CD4-positive, alpha-beta T cell (primary cell): ENCODE measurements at regions not wholly inside any gene's neighbourhood (a gene's known extent, or its start where the extent isn't known, plus 50 kb on each side); places are given as distances from the start of the nearest gene placed in this dataset.
"Not testable (repeated sequence)": the region's sequence is repeated elsewhere in the genome, so short reads cannot be mapped to it uniquely, and the experiment has no call there.

Experiments used
- ATAC-seq: fragments of 200-7000 bp; cut with Tn5 transposase; one replicate; pipeline ENCODE4 v1.10.0; 2022; ENCODE audit warnings: mild to moderate bottlenecking; ENCODE audit not compliant: poor library complexity
- CTCF ChIA-PET: fragments of 350-600 bp; sonication (Branson Sonifier 250); formaldehyde crosslinking; loops from one replicate; lab custom pipeline; 2021; ENCODE audit warnings: antibody characterized with exemption, inconsistent platforms; lab: Charles Lee
- POLR2A ChIA-PET: fragments of 350-600 bp; sonication (Branson Sonifier 250); formaldehyde crosslinking; loops from one replicate; lab custom pipeline; 2021; ENCODE audit warnings: antibody characterized with exemption, inconsistent platforms; lab: Charles Lee
- DNase-seq, 14 experiments: peaks; one replicate each; pipeline ENCODE4 v3.0.0-alpha.2; 2013 to 2020; ENCODE audit warnings: mixed read lengths in 2 of 14
- H3K27ac ChIP-seq, 2 donors: one replicate each; pipeline versions ENCODE4 v1.5.1 to v1.7.0; 2013; ENCODE audit warnings: low read length in 2 of 2, low read depth in 1 of 2, mild to moderate bottlenecking in 1 of 2
- H3K27me3 ChIP-seq, 2 experiments: 1 replicate in 1 of 2; 2 replicates in 1 of 2; pipeline versions ENCODE4 v1.6.1 to v1.7.0; 2013; ENCODE audit warnings: low read length in 2 of 2, control low read depth in 1 of 2, mild to moderate bottlenecking in 1 of 2, moderate library complexity in 1 of 2; ENCODE audit not compliant: insufficient read depth in 2 of 2, control insufficient read depth in 1 of 2
- H3K36me3 ChIP-seq: one replicate; pipeline ENCODE4 v1.6.1; 2013; ENCODE audit warnings: low read length, control low read depth; ENCODE audit not compliant: insufficient read depth
- H3K4me1 ChIP-seq: one replicate; pipeline ENCODE4 v1.6.1; 2013; ENCODE audit warnings: low read length, control low read depth; ENCODE audit not compliant: insufficient read depth
- H3K4me3 ChIP-seq: one replicate; pipeline ENCODE4 v1.5.1; 2013; ENCODE audit warnings: mild to moderate bottlenecking, low read length, moderate library complexity
- H3K9me3 ChIP-seq, 2 experiments: 1 replicate in 1 of 2; 2 replicates in 1 of 2; pipeline versions ENCODE4 v1.6.1 to v1.7.0; 2013; ENCODE audit warnings: low read length in 2 of 2, mild to moderate bottlenecking in 2 of 2, control low read depth in 1 of 2, moderate library complexity in 1 of 2; ENCODE audit not compliant: control insufficient read depth in 1 of 2, insufficient read depth in 1 of 2
- H3K27ac Mint-ChIP-seq: one replicate; pipeline ENCODE4 v1.8.0; 2020; ENCODE audit warnings: mixed read lengths
- H3K27me3 Mint-ChIP-seq: one replicate; pipeline ENCODE4 v1.8.0; 2021; ENCODE audit warnings: mixed read lengths
- H3K36me3 Mint-ChIP-seq: one replicate; pipeline ENCODE4 v1.8.0; 2021; ENCODE audit warnings: low read depth, mixed read lengths
- H3K4me1 Mint-ChIP-seq: one replicate; pipeline ENCODE4 v1.8.0; 2021; ENCODE audit warnings: low read depth, mixed read lengths
- H3K4me3 Mint-ChIP-seq: one replicate; pipeline ENCODE4 v1.8.0; 2020; ENCODE audit warnings: mild to moderate bottlenecking, mixed read lengths
- H3K9me3 Mint-ChIP-seq: one replicate; pipeline ENCODE4 v1.8.0; 2020; ENCODE audit warnings: mixed read lengths
- intact Hi-C, 2 experiments: fragments of 100-400 bp; cut with DNase I in 1 of 2; cut with micrococcal nuclease in 1 of 2; formaldehyde crosslinking; loops; one replicate each; pipeline versions ENCODE4 v1.15.1 to v1.9.0; 2023 to 2025; cut with DNase I, micrococcal nuclease
- TF ChIP-seq, protein P1 (sequence below): fragments of 200-600 bp; IDR thresholded peaks from one replicate; pipeline ENCODE4 v1.8.0; 2022; ENCODE audit warnings: antibody characterized with exemption, mild to moderate bottlenecking

DNA sequence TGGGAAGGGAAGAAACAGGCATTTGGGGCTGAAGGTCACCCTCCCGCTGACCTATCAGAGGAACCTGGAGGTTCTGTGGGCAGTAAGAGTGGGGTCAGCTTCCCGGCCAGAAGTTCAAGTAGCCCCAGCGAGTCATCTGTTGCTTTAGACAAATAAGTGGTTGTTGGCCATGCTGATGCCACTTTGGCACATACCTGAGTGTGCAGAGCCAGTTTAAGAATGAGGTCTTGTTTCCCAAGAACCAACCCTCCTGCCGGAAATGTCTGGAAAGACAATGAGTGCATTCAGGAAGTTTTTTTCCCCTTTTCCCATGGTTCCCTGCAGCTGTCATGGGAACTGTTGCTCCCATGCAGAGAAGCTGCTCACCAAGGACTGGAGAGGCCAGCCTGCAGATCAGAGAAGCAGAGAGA, 166.7 kb downstream of the ZNF621 start:
- ChIA-PET POLR2A (no interaction called here), CTCF (no interaction called here)
- TF ChIP-seq, protein P1, sequence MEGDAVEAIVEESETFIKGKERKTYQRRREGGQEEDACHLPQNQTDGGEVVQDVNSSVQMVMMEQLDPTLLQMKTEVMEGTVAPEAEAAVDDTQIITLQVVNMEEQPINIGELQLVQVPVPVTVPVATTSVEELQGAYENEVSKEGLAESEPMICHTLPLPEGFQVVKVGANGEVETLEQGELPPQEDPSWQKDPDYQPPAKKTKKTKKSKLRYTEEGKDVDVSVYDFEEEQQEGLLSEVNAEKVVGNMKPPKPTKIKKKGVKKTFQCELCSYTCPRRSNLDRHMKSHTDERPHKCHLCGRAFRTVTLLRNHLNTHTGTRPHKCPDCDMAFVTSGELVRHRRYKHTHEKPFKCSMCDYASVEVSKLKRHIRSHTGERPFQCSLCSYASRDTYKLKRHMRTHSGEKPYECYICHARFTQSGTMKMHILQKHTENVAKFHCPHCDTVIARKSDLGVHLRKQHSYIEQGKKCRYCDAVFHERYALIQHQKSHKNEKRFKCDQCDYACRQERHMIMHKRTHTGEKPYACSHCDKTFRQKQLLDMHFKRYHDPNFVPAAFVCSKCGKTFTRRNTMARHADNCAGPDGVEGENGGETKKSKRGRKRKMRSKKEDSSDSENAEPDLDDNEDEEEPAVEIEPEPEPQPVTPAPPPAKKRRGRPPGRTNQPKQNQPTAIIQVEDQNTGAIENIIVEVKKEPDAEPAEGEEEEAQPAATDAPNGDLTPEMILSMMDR: no peak
- Mint-ChIP-seq H3K9me3 (no peaks in the 10 kb centered on the region), H3K27me3 (peaks cover 45% of the 10 kb centered on the region), H3K36me3 (no peaks in the 10 kb centered on the region), H3K27ac (no peak overlapping the region), H3K4me3 (no peak overlapping the region), H3K4me1 (no peaks in the 10 kb centered on the region)
- Histone ChIP-seq H3K4me1 (no peaks in the 10 kb centered on the region), H3K27me3 (peaks cover 0 to 12% of the 10 kb centered on the region in 2 experiments), H3K9me3 (no peaks in the 10 kb centered on the region), H3K27ac (no peak overlapping the region), H3K36me3 (no peaks in the 10 kb centered on the region), H3K4me3 (no peak overlapping the region)
- intact Hi-C loops: loop anchor here in 1 of 2 experiments (10.0 kb wide), 1 partner anchor 933 kb away; no protein-coding TSS in a partner anchor
- no peak for DNase-seq
- no peak for ATAC-seq

DNA sequence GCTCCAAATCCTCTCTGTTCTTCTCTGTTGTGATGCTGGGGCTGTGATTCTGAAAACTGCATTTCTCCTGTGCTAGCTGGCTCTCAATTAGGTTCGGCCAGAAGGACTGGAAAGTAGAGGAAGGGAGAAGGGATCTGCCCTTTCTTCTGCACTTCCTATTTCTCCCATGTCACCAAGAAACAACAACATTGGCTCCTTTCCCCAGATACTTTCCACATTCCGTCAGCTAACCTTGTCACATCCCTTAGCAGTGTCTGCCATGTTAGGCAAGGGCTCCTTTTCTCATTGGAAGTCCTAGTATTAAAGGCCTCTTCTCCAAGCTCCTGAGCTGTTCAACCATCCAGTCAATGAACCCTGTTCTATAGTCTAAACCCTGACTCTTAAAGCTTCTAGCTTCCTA, 171.1 kb downstream of the ZNF621 start:
- no peaks in the 10 kb centered on the region for H3K4me1 Mint-ChIP-seq
- Histone ChIP-seq H3K36me3 (no peaks in the 10 kb centered on the region), H3K27me3 (peaks cover 5 to 16% of the 10 kb centered on the region in 2 experiments), H3K4me1 (no peaks in the 10 kb centered on the region), H3K4me3 (no peak overlapping the region), H3K27ac (no peak overlapping the region), H3K9me3 (peaks cover 0 to 3% of the 10 kb centered on the region in 2 experiments)
- intact Hi-C loops: loop anchor here in 1 of 2 experiments (10.0 kb wide), 1 partner anchor 929 kb away; no protein-coding TSS in a partner anchor
- peaks cover 41% of the 10 kb centered on the region for H3K27me3 Mint-ChIP-seq
- POLR2A ChIA-PET: no interaction called here
- TF ChIP-seq, protein P1: no peak
- H3K9me3 Mint-ChIP-seq: peaks cover 5% of the 10 kb centered on the region
- H3K4me3 Mint-ChIP-seq: no peak overlapping the region
- ATAC-seq (no peak), DNase-seq (no peak)
- CTCF ChIA-PET: no interaction called here
- H3K36me3 Mint-ChIP-seq: no peaks in the 10 kb centered on the region
- no peak overlapping the region for H3K27ac Mint-ChIP-seq

DNA sequence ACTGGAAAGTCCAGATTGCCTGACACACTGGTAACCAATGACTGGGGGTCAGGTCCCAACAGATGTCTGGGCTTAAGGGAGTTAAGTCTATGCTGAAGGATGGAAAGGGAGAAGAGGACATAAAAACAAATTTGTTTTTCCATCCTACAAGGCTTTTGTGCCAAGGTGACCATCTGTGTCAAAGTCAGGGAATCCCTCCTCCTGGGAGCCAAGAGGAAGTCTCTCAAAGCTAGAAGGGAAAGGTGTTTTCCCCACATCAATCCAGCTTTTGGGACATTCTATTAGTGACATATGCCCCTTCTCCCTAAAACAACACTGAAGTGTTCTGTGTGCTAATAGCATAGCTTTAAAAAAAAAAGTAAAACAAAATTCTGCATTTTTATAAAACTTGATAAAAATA, 173.9 kb downstream of the ZNF621 start:
- H3K9me3 ChIP-seq, DNase-seq, H3K4me3 Mint-ChIP-seq, H3K36me3 Mint-ChIP-seq, H3K9me3 Mint-ChIP-seq, CTCF ChIA-PET, H3K4me1 Mint-ChIP-seq, H3K27ac ChIP-seq, H3K27ac Mint-ChIP-seq, H3K4me3 ChIP-seq, ATAC-seq, POLR2A ChIA-PET, H3K4me1 ChIP-seq, H3K36me3 ChIP-seq, H3K27me3 ChIP-seq: not testable (repeated sequence)
- intact Hi-C loops: loop anchor here in 1 of 2 experiments (10.0 kb wide), 1 partner anchor 926 kb away; no protein-coding TSS in a partner anchor
- peaks cover 29% of the 10 kb centered on the region for H3K27me3 Mint-ChIP-seq

DNA sequence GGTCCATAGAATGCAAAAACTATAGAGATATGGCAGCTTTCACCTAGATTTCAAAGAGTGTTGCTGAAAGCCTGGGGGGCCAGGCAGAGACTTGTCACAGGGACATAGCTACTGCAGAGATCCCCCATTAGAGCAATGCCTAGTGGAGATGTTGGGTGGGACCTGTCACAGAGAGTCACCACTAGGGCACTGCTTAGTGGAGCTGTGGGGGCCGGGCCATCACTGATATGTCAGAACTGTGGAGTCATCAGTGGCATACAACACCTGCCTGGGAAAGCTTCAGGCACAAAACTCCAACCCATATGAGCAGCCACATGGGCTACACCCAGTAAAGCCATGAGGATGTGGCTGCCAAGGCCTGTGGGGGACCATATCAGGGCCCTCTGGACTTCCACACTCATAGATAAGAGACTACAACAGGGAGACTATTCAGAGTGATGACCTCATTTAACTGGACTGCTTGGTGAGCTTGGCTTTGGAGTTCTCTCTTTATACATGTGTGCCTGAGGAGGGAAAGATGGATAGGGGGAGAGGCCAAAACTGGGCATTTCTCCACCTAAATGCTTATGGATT, 176.3 kb downstream of the ZNF621 start:
- CTCF ChIA-PET: no interaction called here
- Mint-ChIP-seq H3K27ac (no peak overlapping the region), H3K27me3 (peaks cover 16% of the 10 kb centered on the region), H3K4me3 (no peak overlapping the region), H3K36me3 (no peaks in the 10 kb centered on the region), H3K4me1 (no peaks in the 10 kb centered on the region), H3K9me3 (peaks cover 5% of the 10 kb centered on the region)
- Histone ChIP-seq H3K4me1 (no peaks in the 10 kb centered on the region), H3K4me3 (no peak overlapping the region), H3K9me3 (peaks cover 0 to 4% of the 10 kb centered on the region in 2 experiments), H3K27ac (no peak overlapping the region), H3K27me3 (peaks cover 4 to 5% of the 10 kb centered on the region in 2 experiments), H3K36me3 (no peaks in the 10 kb centered on the region)
- no peak for DNase-seq
- intact Hi-C loops: no loop called here
- POLR2A ChIA-PET: no interaction called here
- TF ChIP-seq, protein P1: no peak
- ATAC-seq: no peak
